ENCODE measurements at regions not wholly inside any gene's neighbourhood (a gene's known extent, or its start where the extent isn't known, plus 50 kb on each side); places are given as distances from the start of the nearest gene placed in this dataset.

DNA sequence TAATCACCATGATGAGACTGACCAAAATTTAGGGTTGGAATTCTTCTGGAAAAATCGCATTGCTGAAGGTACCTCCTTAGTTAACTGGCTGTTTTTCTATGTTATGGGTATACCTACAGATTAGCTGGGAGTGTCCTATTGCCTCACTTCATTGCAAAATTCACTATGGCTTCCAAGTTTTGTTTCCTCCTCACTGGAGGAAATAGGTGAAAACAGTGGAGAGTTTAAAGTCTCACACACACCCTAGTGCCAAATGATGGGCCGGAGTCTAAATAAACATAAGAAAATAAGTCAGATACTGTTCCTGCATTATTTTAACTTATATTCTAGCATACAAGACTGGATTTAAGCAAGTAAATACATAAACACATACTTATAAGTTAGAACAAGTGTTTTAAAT, 98.2 kb downstream of the AHR start:
- no peaks in the 10 kb centered on the region for H3K79me2 ChIP-seq (ENCODE audit: insufficient read depth, low read depth, low read length)
- no peak overlapping the region for H2AFZ ChIP-seq (ENCODE audit: low read length)
- DNase-seq (ENCODE audit: low spot score): no peak
- ChIA-PET POLR2A (no interaction called here), CTCF (ENCODE audit: unreplicated experiment) (no interaction called here)
- TF ChIP-seq CTCF (conservative IDR thresholded peaks at IDR 0.05; ENCODE audit: low read length) (no peak), EZH2phosphoT487 (IDR thresholded peaks at IDR 0.05; ENCODE audit: borderline replicate concordance, low read depth, low read length) (no peak)
- H3K27ac ChIP-seq (ENCODE audit: low read depth, low read length, poor library complexity, severe bottlenecking): no peak overlapping the region
- no peaks in the 10 kb centered on the region for H3K9me2 ChIP-seq (ENCODE audit: insufficient read depth, low read length)
- intact Hi-C loops (cut with micrococcal nuclease; ENCODE audit: unreplicated experiment): no loop called here
- no peaks in the 10 kb centered on the region for H3K9me3 ChIP-seq (ENCODE audit: low read length)
- H4K20me1 ChIP-seq (ENCODE audit: insufficient read depth, low read length): no peaks in the 10 kb centered on the region
- no peaks in the 10 kb centered on the region for H3K4me1 ChIP-seq (ENCODE audit: insufficient read depth, low read length, poor library complexity, severe bottlenecking)
- BruUV-seq (replicated peaks): no TSS peak
- H3K36me3 ChIP-seq (ENCODE audit: insufficient read depth, low read length): no peaks in the 10 kb centered on the region
- no peak overlapping the region for H3K4me3 ChIP-seq (ENCODE audit: low read depth, low read length, poor library complexity, severe bottlenecking)
- no peak overlapping the region for H3K4me2 ChIP-seq (ENCODE audit: low read length)

GRCh38 chr7:17401791-17402627, 103.6 kb downstream of the AHR start:
- BruUV-seq (replicated peaks): no TSS peak
- H2AFZ ChIP-seq (ENCODE audit: low read length): no peak overlapping the region
- intact Hi-C loops (cut with micrococcal nuclease; ENCODE audit: unreplicated experiment): no loop called here

More at GRCh38 chr7:17401791-17402627, 103.6 kb downstream of the AHR start:
- Histone ChIP-seq H3K4me1 (ENCODE audit: insufficient read depth, low read length, poor library complexity, severe bottlenecking) (no peaks in the 10 kb centered on the region), H3K36me3 (ENCODE audit: insufficient read depth, low read length) (no peaks in the 10 kb centered on the region), H3K4me2 (ENCODE audit: low read length) (no peak overlapping the region), H3K4me3 (ENCODE audit: low read depth, low read length, poor library complexity, severe bottlenecking) (no peak overlapping the region), H3K9me3 (ENCODE audit: low read length) (no peaks in the 10 kb centered on the region), H4K20me1 (ENCODE audit: insufficient read depth, low read length) (no peaks in the 10 kb centered on the region), H3K79me2 (ENCODE audit: insufficient read depth, low read depth, low read length) (no peaks in the 10 kb centered on the region), H3K9me2 (ENCODE audit: insufficient read depth, low read length) (no peaks in the 10 kb centered on the region), H3K27ac (ENCODE audit: low read depth, low read length, poor library complexity, severe bottlenecking) (no peak overlapping the region)
- no peak for DNase-seq (ENCODE audit: low spot score)
- POLR2A ChIA-PET: interaction anchor here (1.0 kb wide), 1 partner anchor 119 kb away, joined by 3 read pairs; no protein-coding TSS in a partner anchor
- TF ChIP-seq CTCF (conservative IDR thresholded peaks at IDR 0.05; ENCODE audit: low read length): no peak
- no peak for TF ChIP-seq EZH2phosphoT487 (IDR thresholded peaks at IDR 0.05; ENCODE audit: borderline replicate concordance, low read depth, low read length)
- CTCF ChIA-PET (ENCODE audit: unreplicated experiment): no interaction called here

Measured in OCI-LY7 (cell line).